ENCODE measurements at regions not wholly inside any gene's neighbourhood (a gene's known extent, or its start where the extent isn't known, plus 50 kb on each side); places are given as distances from the start of the nearest gene placed in this dataset.

DNA sequence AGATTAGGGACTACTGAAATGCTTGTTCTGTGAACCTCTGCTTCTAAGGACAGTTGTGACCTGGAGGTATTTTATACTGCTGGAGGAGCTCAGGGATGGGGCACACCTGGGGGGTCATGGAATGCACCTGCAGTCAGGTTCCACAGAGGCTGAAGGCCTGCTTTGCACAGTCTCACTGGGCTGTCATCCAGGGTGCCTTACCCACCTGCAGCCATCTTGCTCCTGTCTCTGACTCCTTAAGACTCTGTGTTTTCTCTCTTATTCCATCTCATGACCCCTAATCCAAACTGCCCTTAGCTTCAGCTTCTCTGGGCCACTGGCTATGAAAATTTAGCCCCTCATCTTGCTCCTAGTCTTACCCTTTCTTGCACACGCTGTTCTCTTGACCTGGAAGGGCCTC lies 127.0 kb upstream of the SNX19 start:
- Histone ChIP-seq H3K4me1 (ENCODE audit: control insufficient read depth in 1 of 2, low read depth in 2 of 2) (no peaks in the 10 kb centered on the region), H3K9me3 (no peaks in the 10 kb centered on the region), H3K27me3 (replicated peaks; ENCODE audit: insufficient read depth) (no peaks in the 10 kb centered on the region), H3K36me3 (no peaks in the 10 kb centered on the region), H3K27ac (no peak overlapping the region), H3K4me3 (no peak overlapping the region)
- TF ChIP-seq, protein P1, sequence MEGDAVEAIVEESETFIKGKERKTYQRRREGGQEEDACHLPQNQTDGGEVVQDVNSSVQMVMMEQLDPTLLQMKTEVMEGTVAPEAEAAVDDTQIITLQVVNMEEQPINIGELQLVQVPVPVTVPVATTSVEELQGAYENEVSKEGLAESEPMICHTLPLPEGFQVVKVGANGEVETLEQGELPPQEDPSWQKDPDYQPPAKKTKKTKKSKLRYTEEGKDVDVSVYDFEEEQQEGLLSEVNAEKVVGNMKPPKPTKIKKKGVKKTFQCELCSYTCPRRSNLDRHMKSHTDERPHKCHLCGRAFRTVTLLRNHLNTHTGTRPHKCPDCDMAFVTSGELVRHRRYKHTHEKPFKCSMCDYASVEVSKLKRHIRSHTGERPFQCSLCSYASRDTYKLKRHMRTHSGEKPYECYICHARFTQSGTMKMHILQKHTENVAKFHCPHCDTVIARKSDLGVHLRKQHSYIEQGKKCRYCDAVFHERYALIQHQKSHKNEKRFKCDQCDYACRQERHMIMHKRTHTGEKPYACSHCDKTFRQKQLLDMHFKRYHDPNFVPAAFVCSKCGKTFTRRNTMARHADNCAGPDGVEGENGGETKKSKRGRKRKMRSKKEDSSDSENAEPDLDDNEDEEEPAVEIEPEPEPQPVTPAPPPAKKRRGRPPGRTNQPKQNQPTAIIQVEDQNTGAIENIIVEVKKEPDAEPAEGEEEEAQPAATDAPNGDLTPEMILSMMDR (IDR thresholded peaks at IDR 0.05), result no peak
- ATAC-seq (ENCODE audit: insufficient number of reproducible peaks, low FRiP score, low read depth) (no peak), DNase-seq (ENCODE audit: low spot score) (no peak)

DNA sequence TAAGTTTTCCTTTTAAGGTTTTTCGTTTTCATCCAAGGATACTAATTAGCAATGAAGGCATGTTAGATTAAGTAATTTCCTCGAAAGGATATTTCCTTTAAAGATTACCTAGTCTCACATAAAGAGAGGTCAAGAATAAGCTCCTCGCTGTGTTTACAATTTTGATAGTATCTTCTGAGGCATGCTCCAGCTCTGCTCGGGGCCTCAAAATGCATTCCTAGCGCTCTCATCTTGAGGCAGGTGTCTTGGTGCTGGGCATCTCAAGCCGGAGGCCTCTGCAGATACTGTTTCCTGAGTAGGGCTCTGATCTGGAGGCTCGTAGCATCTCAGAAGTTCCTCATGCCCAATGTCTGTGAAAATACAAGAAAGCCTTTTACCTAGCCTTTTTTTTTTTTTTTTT lies 128.6 kb upstream of the SNX19 start:
- no peaks in the 10 kb centered on the region for H3K4me1 ChIP-seq (ENCODE audit: control insufficient read depth in 1 of 2, low read depth in 2 of 2)
- no peaks in the 10 kb centered on the region for H3K27me3 ChIP-seq (replicated peaks; ENCODE audit: insufficient read depth)
- no peak overlapping the region for H3K27ac ChIP-seq
- no peaks in the 10 kb centered on the region for H3K9me3 ChIP-seq
- TF ChIP-seq, protein P1 (IDR thresholded peaks at IDR 0.05), result no peak
- no peak for DNase-seq (ENCODE audit: low spot score)
- no peak overlapping the region for H3K4me3 ChIP-seq
- H3K36me3 ChIP-seq, result no peaks in the 10 kb centered on the region
- no peak for ATAC-seq (ENCODE audit: insufficient number of reproducible peaks, low FRiP score, low read depth)

DNA sequence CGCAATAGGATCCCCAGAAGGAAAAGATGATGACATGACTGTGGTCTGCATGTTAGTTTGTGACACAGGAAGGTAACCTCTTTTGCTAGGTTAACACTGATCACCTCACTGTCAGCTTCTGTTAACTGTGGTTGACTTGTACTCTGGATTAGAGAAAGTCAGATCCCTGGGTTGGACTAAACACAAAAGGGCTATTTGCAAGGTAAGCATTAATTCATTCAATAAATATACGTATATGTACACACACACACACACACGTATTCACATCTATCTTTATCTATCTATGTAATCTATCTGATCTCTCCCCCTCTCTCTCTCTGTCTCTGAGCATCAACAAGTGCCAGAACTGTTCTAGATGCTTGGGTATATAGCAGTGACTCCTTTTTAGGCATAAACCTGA lies 136.1 kb upstream of the SNX19 start:
- no peak for ATAC-seq (ENCODE audit: insufficient number of reproducible peaks, low FRiP score, low read depth)
- no peak for DNase-seq (ENCODE audit: low spot score)
- Histone ChIP-seq H3K9me3 (no peaks in the 10 kb centered on the region), H3K36me3 (no peaks in the 10 kb centered on the region), H3K27ac (no peak overlapping the region), H3K4me1 (ENCODE audit: control insufficient read depth in 1 of 2, low read depth in 2 of 2) (no peaks in the 10 kb centered on the region), H3K27me3 (replicated peaks; ENCODE audit: insufficient read depth) (no peaks in the 10 kb centered on the region), H3K4me3 (no peak overlapping the region)
- TF ChIP-seq, protein P1 (IDR thresholded peaks at IDR 0.05), result no peak

DNA sequence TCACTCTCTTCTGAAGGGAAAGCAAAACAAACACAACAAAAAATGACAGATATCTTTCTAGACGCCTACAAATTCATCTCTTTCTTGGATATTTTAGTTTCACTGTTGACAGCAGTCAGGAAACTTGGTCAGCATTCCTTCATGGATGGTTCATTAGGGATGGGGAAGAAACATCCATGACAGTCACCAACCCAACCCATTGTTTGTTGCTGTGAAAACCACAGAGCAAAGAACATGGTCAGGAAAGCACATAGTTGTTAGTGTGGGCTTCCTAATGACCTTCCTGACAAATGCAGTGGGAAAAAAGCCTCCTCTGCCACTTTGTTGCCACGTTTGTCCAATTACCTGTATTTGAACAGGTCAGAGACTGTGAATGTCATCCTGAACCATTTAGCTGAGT lies 139.8 kb upstream of the SNX19 start:
- H3K27ac ChIP-seq, result no peak overlapping the region
- H3K9me3 ChIP-seq, result no peaks in the 10 kb centered on the region
- no peak overlapping the region for H3K4me3 ChIP-seq
- ATAC-seq (ENCODE audit: insufficient number of reproducible peaks, low FRiP score, low read depth), result no peak
- no peaks in the 10 kb centered on the region for H3K27me3 ChIP-seq (replicated peaks; ENCODE audit: insufficient read depth)
- H3K36me3 ChIP-seq, result no peaks in the 10 kb centered on the region
- TF ChIP-seq, protein P1 (IDR thresholded peaks at IDR 0.05), result no peak
- no peak for DNase-seq (ENCODE audit: low spot score)
- no peaks in the 10 kb centered on the region for H3K4me1 ChIP-seq (ENCODE audit: control insufficient read depth in 1 of 2, low read depth in 2 of 2)

DNA sequence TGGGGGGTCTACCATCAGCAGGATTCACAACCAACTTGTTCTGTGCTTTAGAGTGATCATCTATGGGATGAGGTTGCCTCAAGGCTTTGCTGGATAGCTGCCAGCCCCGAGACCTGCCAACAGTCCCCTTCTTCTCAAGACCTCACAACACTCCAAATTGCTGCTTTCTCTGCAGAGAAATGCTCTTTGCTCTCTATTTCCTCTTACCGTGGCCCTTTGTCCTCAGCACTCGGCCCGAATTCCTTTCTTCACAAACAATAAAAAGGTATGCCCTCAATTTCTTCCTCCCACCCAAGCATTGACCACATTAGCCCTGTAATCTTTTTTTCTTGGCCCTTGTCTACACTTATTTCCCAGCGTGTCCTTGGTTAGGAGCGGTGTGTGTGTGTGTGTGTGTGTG lies 147.4 kb upstream of the SNX19 start:
- TF ChIP-seq, protein P1 (IDR thresholded peaks at IDR 0.05), result no peak
- DNase-seq (ENCODE audit: low spot score) (no peak), ATAC-seq (ENCODE audit: insufficient number of reproducible peaks, low FRiP score, low read depth) (no peak)
- Histone ChIP-seq H3K36me3 (no peaks in the 10 kb centered on the region), H3K4me1 (ENCODE audit: control insufficient read depth in 1 of 2, low read depth in 2 of 2) (no peaks in the 10 kb centered on the region), H3K27ac (no peak overlapping the region), H3K27me3 (replicated peaks; ENCODE audit: insufficient read depth) (no peaks in the 10 kb centered on the region), H3K4me3 (no peak overlapping the region), H3K9me3 (no peaks in the 10 kb centered on the region)
